Mesodermal cell (in vitro differentiated cells): ENCODE measurements at regions not wholly inside any gene's neighbourhood (a gene's known extent, or its start where the extent isn't known, plus 50 kb on each side); places are given as distances from the start of the nearest gene placed in this dataset.
"Not testable (repeated sequence)": the region's sequence is repeated elsewhere in the genome, so short reads cannot be mapped to it uniquely, and the experiment has no call there.

ENCODE experiments used
- H3K27ac ChIP-seq: 2 replicates; pipeline ENCODE4 v1.7.0; 2013; ENCODE audit warnings: mild to moderate bottlenecking, low read depth, low read length, moderate library complexity; ENCODE audit not compliant: severe bottlenecking
- H3K36me3 ChIP-seq: 2 replicates; pipeline ENCODE4 v1.7.1; 2013; ENCODE audit warnings: mild to moderate bottlenecking, low read length, moderate library complexity; ENCODE audit not compliant: control insufficient read depth, insufficient read depth
- H3K4me1 ChIP-seq: one replicate; pipeline ENCODE4 v1.7.1; 2013; ENCODE audit warnings: mild to moderate bottlenecking, low read length; ENCODE audit not compliant: insufficient read depth, control insufficient read depth, poor library complexity, severe bottlenecking
- H3K4me3 ChIP-seq: 2 replicates; pipeline ENCODE4 v1.7.0; 2013; ENCODE audit warnings: low read length, control low read depth, mild to moderate bottlenecking; ENCODE audit not compliant: insufficient read depth, poor library complexity, severe bottlenecking; ENCODE audit errors: extremely low read depth
- H3K9me3 ChIP-seq: 2 replicates; pipeline ENCODE4 v1.7.1; 2013; ENCODE audit warnings: mild to moderate bottlenecking, low read length, moderate library complexity; ENCODE audit not compliant: control insufficient read depth
- WGBS, 2 experiments: methylation state at CpG; one replicate each; pipeline ENCODE4 v1.1.5; 2013; ENCODE audit warnings: missing lambda C conversion rate in 2 of 2; ENCODE audit not compliant: insufficient coverage in 2 of 2; 5-methylcytosine and 5-hydroxymethylcytosine counted together

DNA sequence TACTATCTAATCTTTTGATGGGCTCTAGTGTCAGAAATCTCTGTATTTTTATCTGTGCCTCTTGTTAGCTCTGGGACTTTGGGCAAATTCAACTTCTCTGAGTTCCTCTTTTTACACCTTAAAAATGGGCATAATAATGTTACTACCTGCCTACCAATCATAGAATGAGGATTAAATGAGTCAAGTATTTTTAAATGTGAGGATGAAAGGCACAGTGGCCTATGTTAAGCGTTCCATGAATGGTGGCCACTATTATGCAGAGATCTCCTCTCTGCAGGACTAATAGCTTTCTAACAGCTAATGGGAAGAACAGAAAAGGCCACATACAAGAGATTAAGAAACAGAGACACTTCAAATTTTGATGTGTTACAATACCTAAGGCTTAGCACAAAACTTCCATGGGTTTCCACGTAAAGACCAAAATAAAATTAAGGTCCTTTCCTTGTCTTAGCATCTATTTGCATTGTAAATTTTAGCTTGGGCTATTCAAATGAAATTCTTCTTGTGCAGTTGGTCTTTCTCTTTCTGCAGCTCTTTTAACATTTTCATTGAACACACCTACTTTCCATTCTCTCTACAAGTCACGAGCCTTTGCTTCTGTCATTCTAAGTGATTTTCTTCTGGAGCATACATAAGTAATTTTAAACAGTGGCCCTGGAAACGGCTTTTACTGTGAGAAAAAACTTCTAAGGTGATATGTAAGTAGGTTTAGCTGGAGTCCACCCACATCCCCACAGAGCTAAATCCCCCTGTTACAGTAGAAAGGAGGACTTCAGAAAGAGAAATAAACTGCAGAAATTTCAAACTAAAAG, 117.9 kb upstream of the MED14 start:
- Histone ChIP-seq H3K27ac (no peak overlapping the region), H3K36me3 (no peaks in the 10 kb centered on the region), H3K4me3 (no peak overlapping the region), H3K4me1 (no peaks in the 10 kb centered on the region), H3K9me3 (no peaks in the 10 kb centered on the region)
- WGBS, 2 experiments = no CpG with 5 or more reads among the region's 4 CpGs

GRCh38 chrX:40853816-40854123, 118.4 kb upstream of the MED14 start:
- H3K4me1 ChIP-seq = no peaks in the 10 kb centered on the region

GRCh38 chrX:40854242-40854641, 118.9 kb upstream of the MED14 start:
- H3K9me3 ChIP-seq = no peaks in the 10 kb centered on the region
- WGBS, 2 experiments = no CpG with 5 or more reads among the region's 1 CpG
- H3K4me3 ChIP-seq = no peak overlapping the region
- H3K4me1 ChIP-seq = no peaks in the 10 kb centered on the region
- no peak overlapping the region for H3K27ac ChIP-seq
- no peaks in the 10 kb centered on the region for H3K36me3 ChIP-seq

More at GRCh38 chrX:40853816-40854123, 118.4 kb upstream of the MED14 start:
- Histone ChIP-seq H3K36me3 (no peaks in the 10 kb centered on the region), H3K9me3 (no peaks in the 10 kb centered on the region), H3K4me3 (no peak overlapping the region), H3K27ac (no peak overlapping the region)

DNA sequence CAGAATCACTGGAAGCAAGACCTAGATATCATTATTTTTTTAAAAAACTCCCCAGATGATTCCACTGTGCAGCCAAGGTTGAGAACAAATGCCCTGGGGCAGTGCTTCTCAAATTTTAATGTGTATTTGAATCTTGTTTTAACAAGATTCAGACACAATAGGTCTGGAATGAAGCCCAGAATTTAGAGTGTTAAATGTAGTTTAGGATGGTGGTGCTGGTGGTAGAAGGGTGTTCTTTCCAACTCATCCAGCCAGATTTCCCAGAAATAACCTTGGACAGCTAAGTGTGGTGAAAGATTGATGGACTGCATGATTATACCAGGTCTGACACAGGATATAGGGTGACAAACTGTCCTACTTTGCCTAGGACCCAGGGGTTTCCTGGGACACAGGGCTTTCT, 120.1 kb upstream of the MED14 start:
- Histone ChIP-seq H3K9me3 (no peaks in the 10 kb centered on the region), H3K27ac (no peak overlapping the region), H3K36me3 (no peaks in the 10 kb centered on the region), H3K4me3 (no peak overlapping the region), H3K4me1 (no peaks in the 10 kb centered on the region)

- Histone ChIP-seq H3K27ac (no peak overlapping the region), H3K4me3 (no peak overlapping the region), H3K9me3 (no peaks in the 10 kb centered on the region), H3K36me3 (no peaks in the 10 kb centered on the region), H3K4me1 (no peaks in the 10 kb centered on the region)
Measured at GRCh38 chrX:40855932-40856515, 120.7 kb upstream of the MED14 start.

GRCh38 chrX:40861952-40862554, 126.7 kb upstream of the MED14 start:
- H3K36me3 ChIP-seq, H3K4me1 ChIP-seq, H3K27ac ChIP-seq, H3K9me3 ChIP-seq, H3K4me3 ChIP-seq: not testable (repeated sequence)
- 87 to 98% methylated on average over 22 to 24 of the region's 47 CpGs for WGBS, 2 experiments

- not testable (repeated sequence) for H3K36me3 ChIP-seq, H3K4me1 ChIP-seq, H3K9me3 ChIP-seq, H3K27ac ChIP-seq, H3K4me3 ChIP-seq
- WGBS, 2 experiments = no CpG with 5 or more reads among the region's 4 CpGs
Measured at GRCh38 chrX:40863260-40863659, 127.9 kb upstream of the MED14 start.

- no peak overlapping the region for H3K27ac ChIP-seq
- no peaks in the 10 kb centered on the region for H3K36me3 ChIP-seq
- 60% methylated on average over 1 of the region's 1 CpG; no CpG with 5 or more reads in 1 of the 2 experiments for WGBS, 2 experiments
Measured at GRCh38 chrX:40863671-40864070, 128.3 kb upstream of the MED14 start.

GRCh38 chrX:40864972-40865371, 129.6 kb upstream of the MED14 start:
- Histone ChIP-seq H3K27ac (no peak overlapping the region), H3K36me3 (no peaks in the 10 kb centered on the region), H3K4me3 (no peak overlapping the region), H3K9me3 (peaks cover 4% of the 10 kb centered on the region), H3K4me1 (no peaks in the 10 kb centered on the region)
- WGBS, 2 experiments = no CpG with 5 or more reads among the region's 1 CpG

More at GRCh38 chrX:40863671-40864070, 128.3 kb upstream of the MED14 start:
- H3K4me3 ChIP-seq = no peak overlapping the region
- H3K9me3 ChIP-seq = peaks cover 4% of the 10 kb centered on the region
- H3K4me1 ChIP-seq = no peaks in the 10 kb centered on the region

GRCh38 chrX:40866893-40867292, 131.6 kb upstream of the MED14 start:
- H3K4me3 ChIP-seq = no peak overlapping the region
- no peak overlapping the region for H3K27ac ChIP-seq
- H3K36me3 ChIP-seq = no peaks in the 10 kb centered on the region
- no CpG with 5 or more reads among the region's 2 CpGs for WGBS, 2 experiments
- no peaks in the 10 kb centered on the region for H3K9me3 ChIP-seq
- no peaks in the 10 kb centered on the region for H3K4me1 ChIP-seq

GRCh38 chrX:40867352-40867751, 132.0 kb upstream of the MED14 start:
- H3K36me3 ChIP-seq = no peaks in the 10 kb centered on the region
- no peaks in the 10 kb centered on the region for H3K4me1 ChIP-seq
- H3K9me3 ChIP-seq = no peaks in the 10 kb centered on the region
- no CpG with 5 or more reads among the region's 1 CpG for WGBS, 2 experiments
- H3K27ac ChIP-seq = no peak overlapping the region
- H3K4me3 ChIP-seq = no peak overlapping the region
